Upper lobe of left lung (tissue), 4 donors: ENCODE measurements at regions not wholly inside any gene's neighbourhood (a gene's known extent, or its start where the extent isn't known, plus 50 kb on each side); places are given as distances from the start of the nearest gene placed in this dataset.

Experiments
- EP300 ChIP-seq, 4 donors: sonication (generic); formaldehyde crosslinking; IDR thresholded peaks; one replicate each; pipeline ENCODE4 v1.5.1; 2017; ENCODE audit warnings: antibody characterized with exemption in 4 of 4, control low read depth in 2 of 4
- POLR2A ChIP-seq, 4 donors: fragments of 450-650 bp; IDR thresholded peaks; one replicate each; pipeline ENCODE4 v1.5.1; 2016 to 2017; ENCODE audit warnings: antibody characterized with exemption in 4 of 4, mild to moderate bottlenecking in 2 of 4
- POLR2AphosphoS5 ChIP-seq, 2 donors: sonication (generic); formaldehyde crosslinking; IDR thresholded peaks; one replicate each; pipeline ENCODE4 v1.5.1; 2017; ENCODE audit warnings: antibody characterized with exemption in 2 of 2
- TF ChIP-seq, protein P1 (sequence below), 6 experiments: fragments of 450-650 bp in 4 of 6; fragments of 200-600 bp in 2 of 6; sonication (generic) in 2 of 6; IDR thresholded peaks; one replicate each; pipeline ENCODE4 v1.5.1; 2016 to 2019; ENCODE audit warnings: antibody characterized with exemption in 6 of 6

DNA sequence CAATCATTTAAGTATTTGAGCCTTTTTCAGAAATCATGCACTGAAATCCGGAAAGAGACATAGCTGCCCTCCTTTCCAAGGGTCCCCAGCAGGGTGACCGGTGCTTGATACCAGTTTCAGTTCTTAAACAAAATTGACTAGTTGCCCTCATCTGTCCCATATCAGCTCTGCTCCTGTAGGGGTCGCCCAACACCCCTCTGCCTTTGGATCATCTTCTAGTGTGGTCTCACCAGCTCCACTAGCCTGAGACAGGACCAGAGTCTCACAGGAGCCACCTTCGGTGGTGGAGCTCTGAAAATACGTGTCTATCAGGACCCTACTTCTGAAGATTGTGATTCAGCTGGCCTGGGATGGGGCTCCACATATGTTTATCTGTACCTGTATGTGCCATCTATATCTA, 428.2 kb downstream of the ENC1 start:
- TF ChIP-seq POLR2A (IDR thresholded peaks at IDR 0.05) (no peak), POLR2AphosphoS5 (IDR thresholded peaks at IDR 0.05) (no peak), EP300 (IDR thresholded peaks at IDR 0.05) (no peak)
- TF ChIP-seq, protein P1, sequence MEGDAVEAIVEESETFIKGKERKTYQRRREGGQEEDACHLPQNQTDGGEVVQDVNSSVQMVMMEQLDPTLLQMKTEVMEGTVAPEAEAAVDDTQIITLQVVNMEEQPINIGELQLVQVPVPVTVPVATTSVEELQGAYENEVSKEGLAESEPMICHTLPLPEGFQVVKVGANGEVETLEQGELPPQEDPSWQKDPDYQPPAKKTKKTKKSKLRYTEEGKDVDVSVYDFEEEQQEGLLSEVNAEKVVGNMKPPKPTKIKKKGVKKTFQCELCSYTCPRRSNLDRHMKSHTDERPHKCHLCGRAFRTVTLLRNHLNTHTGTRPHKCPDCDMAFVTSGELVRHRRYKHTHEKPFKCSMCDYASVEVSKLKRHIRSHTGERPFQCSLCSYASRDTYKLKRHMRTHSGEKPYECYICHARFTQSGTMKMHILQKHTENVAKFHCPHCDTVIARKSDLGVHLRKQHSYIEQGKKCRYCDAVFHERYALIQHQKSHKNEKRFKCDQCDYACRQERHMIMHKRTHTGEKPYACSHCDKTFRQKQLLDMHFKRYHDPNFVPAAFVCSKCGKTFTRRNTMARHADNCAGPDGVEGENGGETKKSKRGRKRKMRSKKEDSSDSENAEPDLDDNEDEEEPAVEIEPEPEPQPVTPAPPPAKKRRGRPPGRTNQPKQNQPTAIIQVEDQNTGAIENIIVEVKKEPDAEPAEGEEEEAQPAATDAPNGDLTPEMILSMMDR (IDR thresholded peaks at IDR 0.05) = no peak
